Keratinocyte (primary cell): ENCODE measurements at regions not wholly inside any gene's neighbourhood (a gene's known extent, or its start where the extent isn't known, plus 50 kb on each side); places are given as distances from the start of the nearest gene placed in this dataset.

Experiments used
- DNase-seq: peaks from one replicate; pipeline ENCODE4 v3.0.0-alpha.2; 2011; ENCODE audit warnings: low read depth, missing footprints, low spot score
- FAIRE-seq: peaks from 2 replicates; lab custom pipeline; 2011; peaks lifted over from hg19 to GRCh38; lab: Jason Lieb, UNC
- H2AFZ ChIP-seq: 2 replicates; pipeline ENCODE4 v1.6.0; 2012; ENCODE audit warnings: low read length, control low read depth, inconsistent platforms; ENCODE audit not compliant: control insufficient read depth
- H3K27ac ChIP-seq: 2 replicates; pipeline ENCODE4 v1.5.1; 2011; ENCODE audit warnings: low read length; ENCODE audit not compliant: control insufficient read depth, insufficient read depth
- H3K27me3 ChIP-seq: 3 replicates; pipeline ENCODE4 v1.6.0; 2011; ENCODE audit warnings: low read length; ENCODE audit not compliant: control insufficient read depth, insufficient read depth; ENCODE audit errors: extremely low read depth
- H3K36me3 ChIP-seq, 2 experiments: 2 replicates in 1 of 2; 3 replicates in 1 of 2; pipeline ENCODE4 v1.5.1; 2011; ENCODE audit warnings: low read length in 2 of 2, mild to moderate bottlenecking in 1 of 2; ENCODE audit not compliant: control insufficient read depth in 2 of 2, insufficient read depth in 2 of 2; ENCODE audit errors: extremely low read depth in 1 of 2
- H3K4me1 ChIP-seq: 3 replicates; pipeline ENCODE4 v1.5.1; 2011; ENCODE audit warnings: low read length; ENCODE audit not compliant: control insufficient read depth, insufficient read depth; ENCODE audit errors: extremely low read depth
- H3K4me2 ChIP-seq: 3 replicates; pipeline ENCODE4 v1.6.0; 2011; ENCODE audit warnings: low read depth, low read length; ENCODE audit not compliant: control insufficient read depth, insufficient read depth; ENCODE audit errors: extremely low read depth
- H3K4me3 ChIP-seq, 3 experiments: fragments of 200-600 bp in 1 of 3; sonication (generic) in 1 of 3; 2 replicates in 2 of 3; 3 replicates in 1 of 3; pipeline ENCODE4 v1.5.1; 2011 to 2016; ENCODE audit warnings: low read length in 3 of 3, mild to moderate bottlenecking in 3 of 3, control low read depth in 2 of 3, inconsistent platforms in 1 of 3, low read depth in 1 of 3, mixed read lengths in 1 of 3, mixed run types in 1 of 3, moderate library complexity in 1 of 3; ENCODE audit not compliant: control insufficient read depth in 2 of 3, insufficient read depth in 2 of 3; ENCODE audit errors: extremely low read depth in 1 of 3
- H3K79me2 ChIP-seq: 2 replicates; pipeline ENCODE4 v1.6.0; 2012; ENCODE audit warnings: low read length; ENCODE audit not compliant: control insufficient read depth, insufficient read depth
- H3K9ac ChIP-seq: 3 replicates; pipeline ENCODE4 v1.6.0; 2011; ENCODE audit warnings: low read length; ENCODE audit not compliant: control insufficient read depth, insufficient read depth; ENCODE audit errors: extremely low read depth
- H3K9me1 ChIP-seq: 3 replicates; pipeline ENCODE4 v1.6.0; 2011; ENCODE audit warnings: low read length; ENCODE audit not compliant: control insufficient read depth, insufficient read depth; ENCODE audit errors: extremely low read depth
- H3K9me3 ChIP-seq: 2 replicates; pipeline ENCODE4 v1.5.1; 2012; ENCODE audit warnings: low read depth, low read length; ENCODE audit not compliant: control insufficient read depth
- H4K20me1 ChIP-seq: 3 replicates; pipeline ENCODE4 v1.6.0; 2011; ENCODE audit warnings: low read length; ENCODE audit not compliant: control insufficient read depth, insufficient read depth; ENCODE audit errors: extremely low read depth
- CTCF ChIP-seq, 3 experiments: IDR thresholded peaks in 1 of 3; conservative IDR thresholded peaks in 1 of 3; optimal IDR thresholded peaks in 1 of 3; 2 replicates in 2 of 3; 3 replicates in 1 of 3; pipeline versions ENCODE3 to v1.5.1; 2011; ENCODE audit warnings: low read length in 3 of 3, mild to moderate bottlenecking in 3 of 3, moderate library complexity in 2 of 3, control low read depth in 1 of 3, inconsistent platforms in 1 of 3; ENCODE audit not compliant: insufficient read depth in 2 of 3; ENCODE audit errors: extremely low read depth in 1 of 3
- EZH2 ChIP-seq: IDR thresholded peaks from one replicate; pipeline ENCODE4 v1.6.1; 2012; ENCODE audit warnings: inconsistent platforms, mild to moderate bottlenecking, low read length, moderate library complexity
- dilution Hi-C: fragments of 300-500 bp; cut with MboI; formaldehyde crosslinking; loops from one replicate; pipeline ENCODE4 v1.7.0; 2020; ENCODE audit warnings: low sequenced_read_pairs; ENCODE audit not compliant: extremely low pct_ligation_motif_present

GRCh38 chr7:46168671-46169383 is 247.8 kb upstream of the IGFBP3 start:
- peak overlapping the region; percentile 22 for H3K9ac ChIP-seq
- H3K36me3 ChIP-seq = no peaks in the 10 kb centered on the region
- no peaks in the 10 kb centered on the region for H3K9me1 ChIP-seq
- H3K4me2 ChIP-seq = peak overlapping the region; percentile 56
- TF ChIP-seq EZH2 (no peak), CTCF (optimal IDR thresholded peaks at IDR 0.05 in 1 of 3, IDR thresholded peaks at IDR 0.05 in 1 of 3, conservative IDR thresholded peaks at IDR 0.05 in 1 of 3; ENCODE audit: extremely low read depth in 1 of 3, insufficient read depth in 2 of 3, low read length in 3 of 3) (no peak)
- no peak overlapping the region for H2AFZ ChIP-seq
- dilution Hi-C loops = no loop called here
- H3K4me3 ChIP-seq = no peak overlapping the region
- peak overlapping the region; percentile 24 for H3K27ac ChIP-seq
- no peaks in the 10 kb centered on the region for H3K27me3 ChIP-seq
- H3K79me2 ChIP-seq = no peaks in the 10 kb centered on the region
- peaks cover 14% of the 10 kb centered on the region for H3K4me1 ChIP-seq
- DNase-seq (peak; percentile 78), FAIRE-seq (peak; percentile 95)
- H4K20me1 ChIP-seq = no peaks in the 10 kb centered on the region
- H3K9me3 ChIP-seq = no peaks in the 10 kb centered on the region

DNA sequence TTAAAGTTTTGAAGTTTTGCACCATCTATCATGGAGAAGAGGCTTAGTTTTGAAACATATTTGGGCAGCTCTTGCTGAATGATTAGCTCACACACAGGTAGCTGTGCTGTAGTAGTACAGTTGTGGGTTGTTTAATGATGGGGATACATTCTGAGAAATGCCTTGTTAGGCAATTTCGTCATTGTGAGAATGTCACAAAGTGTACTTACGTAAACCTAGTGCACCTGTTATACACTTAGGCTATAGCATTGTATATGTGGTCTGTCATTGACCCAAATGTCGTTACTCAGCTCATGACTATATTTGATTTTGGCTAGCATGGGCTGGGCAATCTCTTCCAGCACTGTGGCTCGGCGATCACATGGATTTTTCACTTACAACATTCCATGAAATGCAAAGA is 247.2 kb upstream of the IGFBP3 start:
- Histone ChIP-seq H3K9ac (no peak overlapping the region), H3K4me2 (peak overlapping the region; percentile 56), H3K4me3 (no peak overlapping the region), H2AFZ (no peak overlapping the region), H3K27ac (peak overlapping the region; percentile 22), H3K27me3 (no peaks in the 10 kb centered on the region), H4K20me1 (no peaks in the 10 kb centered on the region), H3K4me1 (peaks cover 14% of the 10 kb centered on the region), H3K9me1 (no peaks in the 10 kb centered on the region), H3K79me2 (no peaks in the 10 kb centered on the region), H3K36me3 (no peaks in the 10 kb centered on the region), H3K9me3 (no peaks in the 10 kb centered on the region)
- DNase-seq = no peak
- dilution Hi-C loops = no loop called here
- no peak for TF ChIP-seq CTCF (optimal IDR thresholded peaks at IDR 0.05 in 1 of 3, IDR thresholded peaks at IDR 0.05 in 1 of 3, conservative IDR thresholded peaks at IDR 0.05 in 1 of 3; ENCODE audit: extremely low read depth in 1 of 3, insufficient read depth in 2 of 3, low read length in 3 of 3)
- no peak for TF ChIP-seq EZH2
- FAIRE-seq = no peak
